Activated naive CD8-positive, alpha-beta T cell treated with anti-CD3 and anti-CD28 coated beads for 36 hours (primary cell): ENCODE measurements at regions not wholly inside any gene's neighbourhood (a gene's known extent, or its start where the extent isn't known, plus 50 kb on each side); places are given as distances from the start of the nearest gene placed in this dataset.
"Not testable (repeated sequence)": the region's sequence is repeated elsewhere in the genome, so short reads cannot be mapped to it uniquely, and the experiment has no call there.

ENCODE experiments used
- DNase-seq: peaks from one replicate; pipeline ENCODE4 v3.0.0; 2021
- H3K27ac Mint-ChIP-seq: one replicate; pipeline ENCODE4 v1.8.0; 2022; ENCODE audit warnings: mild to moderate bottlenecking, moderate library complexity, mixed read lengths
- H3K27me3 Mint-ChIP-seq: one replicate; pipeline ENCODE4 v1.8.0; 2022; ENCODE audit warnings: mild to moderate bottlenecking, mixed read lengths
- H3K36me3 Mint-ChIP-seq: one replicate; pipeline ENCODE4 v1.8.0; 2021; ENCODE audit warnings: mild to moderate bottlenecking, mixed read lengths
- H3K4me1 Mint-ChIP-seq: one replicate; pipeline ENCODE4 v1.8.0; 2021; ENCODE audit warnings: mixed read lengths
- H3K4me3 Mint-ChIP-seq: one replicate; pipeline ENCODE4 v1.8.0; 2022; ENCODE audit warnings: mild to moderate bottlenecking, moderate library complexity, mixed read lengths
- H3K9me3 Mint-ChIP-seq: one replicate; pipeline ENCODE4 v1.8.0; 2022; ENCODE audit warnings: mixed read lengths

DNA sequence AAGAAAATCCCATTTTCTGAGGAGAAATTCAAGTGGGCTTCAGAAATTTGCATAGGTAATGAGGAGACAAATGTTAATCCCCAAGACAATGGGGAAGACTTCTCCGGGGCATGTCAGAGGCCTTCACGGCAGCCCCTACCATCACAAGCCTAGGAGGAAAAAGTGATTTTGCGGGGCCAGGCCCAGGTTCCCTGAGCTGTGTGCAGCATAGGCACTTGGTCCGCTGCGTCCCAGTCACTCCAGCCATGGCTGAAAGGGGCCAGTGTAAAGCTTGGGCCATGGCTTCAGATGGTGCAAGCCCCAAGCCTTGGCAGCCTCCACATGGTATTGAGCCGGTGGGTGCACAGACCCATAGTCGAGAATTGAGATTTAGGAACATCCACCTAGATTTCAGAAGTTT lies 570.7 kb downstream of the KCNA4 start:
- no peak for DNase-seq
- no peaks in the 10 kb centered on the region for H3K9me3 Mint-ChIP-seq
- H3K27me3 Mint-ChIP-seq, result no peaks in the 10 kb centered on the region
- H3K4me1 Mint-ChIP-seq, result no peaks in the 10 kb centered on the region
- no peak overlapping the region for H3K27ac Mint-ChIP-seq
- no peaks in the 10 kb centered on the region for H3K36me3 Mint-ChIP-seq
- no peak overlapping the region for H3K4me3 Mint-ChIP-seq

DNA sequence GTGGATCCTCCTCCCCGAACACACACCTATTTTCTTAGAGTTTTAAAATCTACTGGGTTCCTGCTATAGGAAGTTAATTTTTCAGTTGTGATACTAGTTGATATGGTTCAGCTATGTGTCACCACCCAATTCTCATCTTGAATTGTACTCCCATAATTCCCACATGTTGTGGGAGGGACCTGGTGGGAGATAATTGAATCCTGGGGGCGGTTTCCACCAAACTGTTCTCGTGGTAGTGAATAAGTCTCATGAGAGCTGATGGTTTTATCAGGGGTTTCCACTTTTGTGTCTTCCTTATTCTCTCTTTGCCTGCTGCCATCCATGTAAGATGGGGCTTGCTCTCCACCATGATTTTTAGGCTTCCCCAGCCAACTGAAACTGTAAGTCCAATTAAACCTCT lies 571.6 kb downstream of the KCNA4 start:
- not testable (repeated sequence) for H3K4me3 Mint-ChIP-seq

GRCh38 chr11:29438815-29439214 lies 578.0 kb downstream of the KCNA4 start:
- Mint-ChIP-seq H3K36me3 (no peaks in the 10 kb centered on the region), H3K4me1 (no peaks in the 10 kb centered on the region), H3K4me3 (no peak overlapping the region), H3K27ac (no peak overlapping the region), H3K27me3 (no peaks in the 10 kb centered on the region), H3K9me3 (no peaks in the 10 kb centered on the region)
- DNase-seq, result no peak

More for the DNA sequence above, 571.6 kb downstream of the KCNA4 start:
- H3K27me3 Mint-ChIP-seq, DNase-seq, H3K27ac Mint-ChIP-seq, H3K36me3 Mint-ChIP-seq, H3K9me3 Mint-ChIP-seq, H3K4me1 Mint-ChIP-seq: not testable (repeated sequence)

DNA sequence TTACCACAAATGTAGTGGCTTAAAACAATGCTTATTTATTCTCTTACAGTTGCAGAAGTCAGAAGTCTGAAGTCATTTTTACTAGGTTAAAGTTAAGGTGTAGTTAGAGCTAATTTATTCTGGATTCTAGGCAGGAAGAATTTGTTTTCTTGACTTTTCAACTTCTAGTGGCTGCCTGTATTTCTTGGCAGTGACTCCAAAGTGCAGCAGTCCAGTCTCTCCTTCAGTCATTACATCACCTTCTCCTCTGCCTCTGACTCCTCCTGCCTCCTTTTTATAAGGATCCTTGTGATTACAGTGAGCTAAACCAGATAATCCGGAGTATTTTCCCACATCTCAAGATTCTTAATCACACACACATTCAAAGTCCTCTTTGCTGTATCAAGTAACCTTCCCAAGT lies 581.4 kb downstream of the KCNA4 start:
- Mint-ChIP-seq H3K27me3 (no peaks in the 10 kb centered on the region), H3K4me1 (no peaks in the 10 kb centered on the region), H3K4me3 (no peak overlapping the region), H3K27ac (no peak overlapping the region), H3K9me3 (no peaks in the 10 kb centered on the region), H3K36me3 (no peaks in the 10 kb centered on the region)
- DNase-seq, result no peak

DNA sequence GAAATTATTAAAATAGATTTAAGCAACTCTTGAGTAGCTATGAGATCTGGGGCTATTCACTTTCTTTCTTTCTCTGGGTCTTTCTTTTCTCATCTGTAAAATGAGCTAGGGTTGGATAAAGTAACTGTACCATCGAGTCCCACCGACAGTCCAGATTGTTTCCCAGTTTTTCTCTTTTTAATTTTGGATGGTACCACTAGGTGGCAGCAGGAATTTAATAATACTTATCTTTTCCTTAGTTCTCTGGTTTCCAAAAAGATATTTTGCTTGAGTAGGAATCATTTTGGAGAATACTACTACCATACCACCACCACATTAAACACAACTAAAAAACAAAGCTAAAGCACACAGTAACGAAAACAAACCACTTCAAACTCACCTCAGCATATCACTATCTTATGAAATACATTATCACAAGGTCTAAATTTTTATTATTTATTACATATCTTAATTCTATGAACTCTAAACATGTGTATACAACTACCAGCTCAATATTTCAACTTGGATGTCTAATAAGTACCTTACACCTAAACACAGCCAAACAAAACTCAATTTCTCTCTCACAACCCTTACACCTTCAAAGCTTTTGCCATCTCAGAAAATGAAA lies 584.0 kb downstream of the KCNA4 start:
- no peak for DNase-seq
- no peaks in the 10 kb centered on the region for H3K4me1 Mint-ChIP-seq
- H3K27me3 Mint-ChIP-seq, result no peaks in the 10 kb centered on the region
- H3K4me3 Mint-ChIP-seq, result no peak overlapping the region
- H3K36me3 Mint-ChIP-seq, result no peaks in the 10 kb centered on the region
- peaks cover 2% of the 10 kb centered on the region for H3K9me3 Mint-ChIP-seq
- H3K27ac Mint-ChIP-seq, result no peak overlapping the region

DNA sequence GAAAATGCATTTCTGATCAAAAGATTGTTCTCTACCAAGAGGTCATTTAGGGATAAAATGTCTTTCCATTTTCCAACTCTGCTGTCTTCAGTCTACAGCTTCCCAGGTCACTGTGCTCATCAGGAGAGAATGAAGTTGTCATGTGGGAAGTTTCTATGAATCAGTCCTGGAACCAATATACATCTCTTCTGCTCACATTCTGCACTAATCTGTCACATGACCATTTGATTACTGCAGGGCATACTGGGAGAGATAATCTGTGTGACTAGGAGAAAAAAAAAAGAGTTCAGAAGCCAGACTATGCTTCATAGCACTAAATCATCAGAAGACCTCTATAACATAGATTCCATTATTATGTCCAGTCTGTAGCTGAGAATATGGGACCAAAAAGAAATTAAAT lies 611.5 kb downstream of the KCNA4 start:
- Mint-ChIP-seq H3K36me3 (no peaks in the 10 kb centered on the region), H3K4me3 (no peak overlapping the region), H3K9me3 (peaks cover 4% of the 10 kb centered on the region), H3K4me1 (no peaks in the 10 kb centered on the region), H3K27me3 (no peaks in the 10 kb centered on the region), H3K27ac (no peak overlapping the region)
- no peak for DNase-seq

DNA sequence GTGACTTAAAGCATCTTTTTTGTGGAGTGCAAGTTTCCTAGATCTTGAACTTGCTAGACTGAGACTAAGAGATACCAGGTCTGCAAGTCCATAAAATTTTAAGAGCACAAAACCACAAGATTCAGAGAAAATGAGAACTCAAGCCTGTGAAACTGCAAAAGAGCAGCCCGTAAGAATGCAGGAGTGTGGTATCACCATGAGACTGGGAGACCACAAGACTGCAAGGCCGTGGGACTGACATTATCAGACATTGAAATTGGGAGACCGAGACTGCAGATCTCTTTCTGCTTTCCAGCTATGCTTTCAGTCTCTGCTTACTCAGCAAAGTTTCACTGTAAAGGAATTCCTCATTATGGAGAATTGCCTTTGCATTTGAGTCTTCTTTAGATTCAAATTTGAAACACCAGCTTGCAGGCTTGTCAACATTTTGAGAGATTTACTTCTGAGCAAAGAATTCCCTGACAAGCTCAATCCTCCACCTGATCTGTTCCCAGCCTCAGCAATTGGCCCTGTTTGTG lies 621.2 kb downstream of the KCNA4 start:
- Mint-ChIP-seq H3K4me1 (no peaks in the 10 kb centered on the region), H3K4me3 (no peak overlapping the region), H3K36me3 (no peaks in the 10 kb centered on the region), H3K27ac (no peak overlapping the region), H3K9me3 (peaks cover 11% of the 10 kb centered on the region), H3K27me3 (no peaks in the 10 kb centered on the region)
- no peak for DNase-seq

DNA sequence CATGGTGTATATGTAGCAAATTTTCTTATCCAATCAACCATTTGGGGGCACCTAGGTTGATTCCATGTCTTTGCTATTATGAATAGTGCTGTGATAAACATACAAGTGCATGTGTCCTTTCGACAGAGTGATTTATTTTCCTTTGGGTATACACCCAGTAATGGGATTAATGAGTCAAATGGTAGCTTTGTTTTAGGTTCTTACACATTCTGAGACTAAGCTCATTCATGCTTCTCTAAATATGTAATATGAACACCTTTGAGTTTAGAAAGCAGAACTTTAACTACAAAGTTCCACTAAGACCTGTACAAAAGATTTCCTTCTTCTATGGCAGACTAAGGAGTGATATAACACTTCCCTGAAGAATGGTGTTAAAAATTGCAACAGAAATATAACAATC lies 627.0 kb downstream of the KCNA4 start:
- H3K36me3 Mint-ChIP-seq, result no peaks in the 10 kb centered on the region
- no peaks in the 10 kb centered on the region for H3K27me3 Mint-ChIP-seq
- no peak overlapping the region for H3K27ac Mint-ChIP-seq
- no peak for DNase-seq
- H3K4me1 Mint-ChIP-seq, result no peaks in the 10 kb centered on the region
- H3K9me3 Mint-ChIP-seq, result peaks cover 3% of the 10 kb centered on the region
- H3K4me3 Mint-ChIP-seq, result no peak overlapping the region

DNA sequence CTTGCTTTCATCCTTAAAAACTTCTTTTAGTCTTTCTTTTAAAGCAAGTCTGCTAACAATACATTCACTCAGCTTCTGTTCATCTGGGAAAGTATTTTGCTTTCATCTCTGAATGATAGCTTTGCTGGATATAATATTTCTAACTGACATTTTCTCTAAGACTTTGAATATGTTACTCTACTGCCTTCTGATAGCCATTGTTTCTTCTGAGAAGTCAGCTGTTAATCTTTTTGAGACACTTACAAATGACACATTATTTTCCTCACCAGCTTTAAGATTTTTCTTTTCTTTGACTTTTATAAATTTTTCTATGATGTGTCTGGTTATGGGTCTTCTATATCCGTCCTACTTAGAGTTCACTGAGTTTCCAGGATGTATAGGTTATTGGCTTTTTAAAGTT lies 643.1 kb downstream of the KCNA4 start:
- DNase-seq, result no peak
- no peak overlapping the region for H3K4me3 Mint-ChIP-seq
- H3K4me1 Mint-ChIP-seq, result no peaks in the 10 kb centered on the region
- no peak overlapping the region for H3K27ac Mint-ChIP-seq
- H3K36me3 Mint-ChIP-seq, result no peaks in the 10 kb centered on the region
- H3K9me3 Mint-ChIP-seq, result peaks cover 21% of the 10 kb centered on the region
- H3K27me3 Mint-ChIP-seq, result no peaks in the 10 kb centered on the region

- Mint-ChIP-seq H3K27ac (no peak overlapping the region), H3K9me3 (peaks cover 7% of the 10 kb centered on the region), H3K36me3 (no peaks in the 10 kb centered on the region), H3K27me3 (no peaks in the 10 kb centered on the region), H3K4me1 (no peaks in the 10 kb centered on the region), H3K4me3 (no peak overlapping the region)
- no peak for DNase-seq
These were observed 648.7 kb downstream of the KCNA4 start for GRCh38 chr11:29368126-29368525.

- Mint-ChIP-seq H3K27me3 (no peaks in the 10 kb centered on the region), H3K36me3 (no peaks in the 10 kb centered on the region), H3K4me1 (no peaks in the 10 kb centered on the region), H3K9me3 (peaks cover 3% of the 10 kb centered on the region), H3K4me3 (no peak overlapping the region), H3K27ac (no peak overlapping the region)
- DNase-seq, result no peak
These were observed 652.8 kb downstream of the KCNA4 start for GRCh38 chr11:29364006-29364405.

DNA sequence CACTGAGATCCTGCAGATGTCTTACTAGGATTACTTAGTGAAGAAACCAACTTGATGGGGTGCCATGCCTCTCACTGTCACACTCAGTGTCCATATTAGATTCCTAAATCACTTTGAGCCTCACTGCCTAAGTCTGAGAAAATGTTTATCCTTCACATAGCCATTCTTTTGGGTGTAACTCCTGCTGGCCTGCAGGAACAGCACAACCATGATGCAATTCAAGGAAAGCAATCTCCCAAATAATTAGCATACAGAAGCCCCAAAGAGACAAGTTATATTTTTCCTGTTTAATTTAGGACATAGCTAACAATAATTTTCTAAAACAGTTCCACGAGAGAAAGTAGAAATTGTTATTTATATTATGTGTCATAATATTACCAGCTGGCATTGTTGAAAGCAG lies 655.5 kb downstream of the KCNA4 start:
- H3K36me3 Mint-ChIP-seq, result no peaks in the 10 kb centered on the region
- no peak overlapping the region for H3K27ac Mint-ChIP-seq
- peaks cover 2% of the 10 kb centered on the region for H3K9me3 Mint-ChIP-seq
- H3K27me3 Mint-ChIP-seq, result no peaks in the 10 kb centered on the region
- H3K4me3 Mint-ChIP-seq, result no peak overlapping the region
- no peaks in the 10 kb centered on the region for H3K4me1 Mint-ChIP-seq
- DNase-seq, result no peak

GRCh38 chr11:29353833-29354232 lies 663.0 kb downstream of the KCNA4 start:
- Mint-ChIP-seq H3K4me1 (no peaks in the 10 kb centered on the region), H3K27me3 (no peaks in the 10 kb centered on the region), H3K9me3 (peaks cover 2% of the 10 kb centered on the region), H3K4me3 (no peak overlapping the region), H3K27ac (no peak overlapping the region), H3K36me3 (no peaks in the 10 kb centered on the region)
- DNase-seq, result no peak

DNA sequence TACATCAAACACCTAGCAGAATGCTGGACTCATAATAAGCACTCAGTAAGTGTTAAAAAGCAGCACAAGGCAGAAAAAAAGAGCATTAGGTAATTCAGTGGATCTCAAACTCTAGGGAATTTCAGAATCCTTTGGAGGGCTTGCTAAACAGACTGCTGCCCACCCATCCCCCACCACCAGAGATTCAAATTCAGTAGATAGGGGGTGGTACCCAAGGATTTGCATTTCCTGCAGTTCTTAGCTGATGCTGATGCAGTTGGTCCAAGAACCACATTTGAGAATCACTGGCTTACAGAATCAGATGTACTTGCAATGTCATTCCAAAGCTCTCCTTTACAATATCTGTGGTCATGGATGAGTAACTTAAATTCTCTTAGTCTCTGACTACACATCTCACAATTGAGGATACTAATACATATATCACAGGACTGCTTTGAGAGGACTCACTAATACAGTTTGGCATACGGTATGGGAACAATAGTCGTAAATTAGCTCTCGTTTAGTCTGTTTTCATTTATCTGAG lies 664.5 kb downstream of the KCNA4 start:
- Mint-ChIP-seq H3K27me3 (no peaks in the 10 kb centered on the region), H3K36me3 (no peaks in the 10 kb centered on the region), H3K4me1 (no peaks in the 10 kb centered on the region), H3K9me3 (peaks cover 2% of the 10 kb centered on the region), H3K27ac (no peak overlapping the region), H3K4me3 (no peak overlapping the region)
- DNase-seq, result no peak

GRCh38 chr11:29351301-29351873 lies 665.4 kb downstream of the KCNA4 start:
- H3K27ac Mint-ChIP-seq, result no peak overlapping the region
- no peaks in the 10 kb centered on the region for H3K27me3 Mint-ChIP-seq

More at GRCh38 chr11:29351301-29351873, 665.4 kb downstream of the KCNA4 start:
- no peak for DNase-seq
- H3K9me3 Mint-ChIP-seq, result peaks cover 2% of the 10 kb centered on the region
- no peaks in the 10 kb centered on the region for H3K36me3 Mint-ChIP-seq
- H3K4me3 Mint-ChIP-seq, result no peak overlapping the region
- no peaks in the 10 kb centered on the region for H3K4me1 Mint-ChIP-seq
